RKO (cell line): ENCODE measurements at regions not wholly inside any gene's neighbourhood (a gene's known extent, or its start where the extent isn't known, plus 50 kb on each side); places are given as distances from the start of the nearest gene placed in this dataset.
A peak's percentile ranks its signal among the peaks of the same experiment; 100 is the strongest.
"Not testable (repeated sequence)": the region's sequence is repeated elsewhere in the genome, so short reads cannot be mapped to it uniquely, and the experiment has no call there.

Experiments used
- DNase-seq: peaks from one replicate; pipeline ENCODE4 v3.0.0-alpha.2; 2016; ENCODE audit warnings: low spot score

DNA sequence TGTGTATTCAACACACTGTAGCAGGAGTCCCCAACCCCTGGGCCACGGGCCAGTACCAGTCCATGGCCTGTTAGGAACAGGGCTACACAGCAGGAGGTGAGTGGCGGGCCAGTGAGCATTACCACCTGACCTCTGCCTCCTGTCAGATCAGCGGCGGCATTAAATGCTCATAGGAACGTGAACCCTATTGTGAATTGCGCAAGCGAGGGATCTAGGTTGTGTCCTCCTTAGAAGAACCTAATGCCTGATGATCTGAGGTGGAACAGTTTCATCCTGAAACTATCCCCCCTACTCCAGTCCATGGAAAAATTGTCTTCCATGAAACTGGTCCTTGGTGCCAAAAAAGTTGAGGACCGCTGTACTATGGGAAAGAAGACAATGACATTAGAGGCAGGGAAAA lies 386.9 kb downstream of the PREX1 start:
- no peak for DNase-seq

DNA sequence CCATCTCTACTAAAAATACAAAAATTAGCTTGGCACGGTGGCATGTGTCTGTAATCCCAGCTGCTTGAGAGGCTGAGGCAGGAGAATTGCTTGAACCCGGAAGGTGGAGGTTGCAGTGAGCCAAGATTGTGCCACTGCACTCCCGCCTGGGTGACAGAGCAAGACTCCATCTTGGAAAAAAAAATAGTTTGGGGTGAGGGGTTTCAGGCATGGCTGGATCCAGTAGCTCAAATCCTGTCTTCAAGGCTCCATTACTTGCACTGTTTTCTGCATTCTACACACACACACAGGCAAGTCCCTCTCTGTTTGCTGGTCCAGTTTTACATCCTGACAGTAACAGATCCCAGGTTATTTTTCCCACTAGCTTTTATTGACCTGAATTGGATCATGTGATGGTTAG lies 387.5 kb downstream of the PREX1 start:
- DNase-seq = not testable (repeated sequence)

DNA sequence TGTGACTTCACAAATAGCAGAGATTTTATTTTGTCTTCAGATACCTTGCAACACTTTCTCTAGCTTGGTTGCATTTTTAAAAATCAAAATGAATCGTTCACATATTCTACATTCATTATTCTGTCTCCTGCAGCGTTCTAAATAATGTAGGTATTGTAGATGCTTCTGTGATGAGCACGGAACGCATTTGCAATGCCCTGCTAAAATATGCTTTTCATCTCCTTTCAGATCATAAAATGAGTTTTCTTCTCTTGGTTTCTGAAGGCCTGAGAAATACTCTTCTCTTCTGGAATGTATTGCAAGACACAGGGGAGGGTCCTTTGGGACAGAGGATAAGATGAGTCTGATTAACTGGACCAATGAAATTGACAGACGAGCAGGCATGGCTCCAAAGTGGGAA lies 390.7 kb downstream of the PREX1 start:
- no peak for DNase-seq

DNA sequence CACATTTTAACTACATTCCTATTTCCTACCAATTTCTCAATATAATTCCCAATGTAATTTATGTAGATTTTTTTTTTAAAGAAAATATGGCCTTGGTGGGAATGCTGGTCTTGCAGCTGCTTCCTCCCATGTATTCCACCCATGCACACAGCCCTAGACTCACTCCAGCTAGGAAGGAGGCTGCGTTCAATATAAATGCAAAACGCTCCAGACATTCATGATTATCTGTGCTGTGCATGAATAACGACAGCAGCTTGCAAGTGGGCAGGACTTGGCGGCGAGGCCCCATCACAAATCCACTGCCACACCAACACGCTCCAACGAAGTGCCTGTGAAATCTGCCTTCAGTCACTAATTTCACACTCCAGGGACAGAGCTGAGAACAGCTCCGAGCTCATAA lies 391.2 kb downstream of the PREX1 start:
- not testable (repeated sequence) for DNase-seq

DNA sequence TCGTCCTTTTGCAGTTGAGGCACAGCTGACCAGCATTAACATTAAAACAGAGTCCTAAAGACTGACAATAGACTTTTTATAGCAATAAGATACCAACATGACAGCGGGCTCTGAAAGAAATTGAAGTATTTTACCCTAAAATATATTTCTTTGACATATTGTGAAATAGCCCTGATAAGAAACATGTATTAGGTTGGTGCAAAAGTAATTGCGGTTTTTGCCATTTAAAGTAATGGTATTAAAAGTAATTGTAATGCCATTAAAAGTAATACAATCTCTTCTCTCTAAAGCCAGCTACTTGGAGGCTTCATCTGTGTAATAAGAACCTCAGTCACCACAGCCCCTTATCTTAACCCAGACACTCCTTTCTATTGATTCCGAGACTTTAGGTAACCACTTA lies 394.6 kb downstream of the PREX1 start:
- no peak for DNase-seq

DNA sequence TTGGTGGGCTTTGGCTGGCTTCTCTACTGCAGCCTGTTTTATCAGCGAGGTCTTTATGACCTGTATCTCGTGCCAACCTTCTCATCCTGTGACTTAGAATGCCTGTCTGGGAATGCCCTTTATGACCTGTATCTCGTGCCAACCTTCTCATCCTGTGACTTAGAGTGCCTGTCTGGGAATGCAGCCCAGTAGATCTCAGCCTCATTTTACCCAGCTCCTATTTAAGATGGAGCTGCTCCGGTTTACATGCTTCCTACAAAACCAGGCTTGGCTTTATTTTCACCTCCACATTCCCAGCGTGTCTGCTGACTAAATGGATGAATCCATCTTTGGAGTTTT lies 395.3 kb downstream of the PREX1 start:
- DNase-seq = no peak

DNA sequence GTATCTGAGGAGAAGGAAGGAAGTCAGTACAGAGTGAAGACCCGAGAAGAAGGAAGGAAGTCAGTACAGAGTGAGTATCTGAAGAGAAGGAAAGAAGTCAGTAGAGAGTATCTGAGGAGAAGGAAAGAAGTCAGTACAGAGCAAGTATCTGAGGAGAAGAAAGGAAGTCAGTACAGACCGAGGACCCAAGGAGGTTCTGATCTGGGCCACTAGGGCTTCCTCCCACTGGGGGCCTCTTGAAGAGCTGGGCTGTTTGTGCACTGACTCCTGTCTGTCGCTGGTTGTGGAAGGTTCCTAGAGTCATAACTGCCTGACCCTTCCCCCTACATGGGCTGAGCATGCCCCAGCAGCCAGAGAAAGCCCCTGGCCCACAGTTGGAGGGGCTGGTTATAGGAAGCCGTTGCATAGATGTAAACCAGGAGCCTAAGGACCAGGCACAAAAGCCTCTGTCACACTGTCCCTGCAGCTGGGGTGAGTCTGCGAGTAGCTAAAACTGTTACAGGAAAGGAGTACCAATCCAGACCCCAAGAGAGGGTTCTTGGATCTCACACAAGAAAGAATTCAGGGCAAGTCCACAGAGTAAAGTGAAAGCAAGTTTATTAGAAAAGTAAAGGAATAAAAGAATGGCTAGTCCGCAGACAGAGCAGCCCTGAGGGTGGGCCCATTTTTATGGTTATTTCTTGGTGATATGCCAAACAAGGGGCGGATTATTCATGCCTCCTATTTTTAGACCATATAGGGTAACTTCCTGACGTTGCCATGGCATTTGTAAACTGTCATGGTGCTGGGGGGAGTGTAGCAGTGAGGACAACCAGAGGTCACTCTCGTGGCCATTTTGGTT lies 395.9 kb downstream of the PREX1 start:
- no peak for DNase-seq

DNA sequence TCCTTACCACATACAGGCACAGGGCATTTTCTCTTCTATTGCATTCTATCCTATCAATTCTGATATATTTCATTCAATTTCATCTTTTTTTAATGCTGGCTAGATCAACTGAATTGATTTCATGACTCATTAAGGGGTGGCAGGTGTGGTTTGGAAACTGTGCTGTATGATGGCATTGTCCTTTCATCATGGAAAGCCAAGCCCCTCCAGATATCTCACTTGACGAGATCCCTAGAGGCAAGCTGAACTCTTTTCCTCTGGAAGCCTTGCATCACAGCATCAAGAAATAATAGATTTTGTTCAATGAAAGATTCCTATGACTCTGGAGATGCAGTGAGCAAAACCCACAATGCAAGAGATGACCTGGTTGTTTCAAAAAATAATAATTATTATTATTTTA lies 401.2 kb downstream of the PREX1 start:
- no peak for DNase-seq

DNA sequence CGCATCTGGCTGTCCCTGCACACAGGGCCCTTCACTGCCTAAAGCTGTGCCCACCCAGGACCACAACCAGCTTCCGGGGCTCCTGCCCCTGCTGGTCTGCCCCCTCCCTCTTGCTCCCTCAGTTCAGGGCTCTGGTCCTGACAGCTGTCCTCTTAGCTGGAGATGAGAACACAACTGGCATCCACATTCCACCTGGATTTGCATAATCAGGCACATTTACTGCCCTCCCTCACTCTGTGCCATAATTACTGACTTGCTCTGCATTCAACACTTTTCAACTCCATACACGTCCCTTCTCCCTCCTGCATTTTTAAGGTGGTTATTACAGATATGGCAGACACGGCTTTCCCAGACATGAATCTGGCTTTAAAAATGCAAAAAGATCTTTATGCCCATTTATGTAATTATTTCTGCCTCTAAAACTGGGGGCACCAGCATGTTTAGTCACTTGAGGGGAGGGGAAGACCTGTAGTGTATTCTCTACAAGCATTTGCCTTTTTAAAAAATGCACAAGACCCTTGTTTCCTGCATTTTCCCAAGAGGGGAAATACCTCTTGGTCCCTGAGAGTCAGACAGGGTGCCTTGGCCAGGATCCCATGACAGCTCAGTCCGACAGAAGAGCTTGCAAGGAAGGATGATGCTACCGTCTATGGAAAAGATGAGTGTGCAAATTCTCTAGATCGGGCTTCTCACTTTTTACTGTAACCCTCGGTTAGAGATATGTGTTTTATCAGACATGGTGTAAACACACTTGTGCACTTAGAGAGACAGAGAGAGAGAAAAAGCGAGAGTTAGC lies 401.8 kb downstream of the PREX1 start:
- DNase-seq = peak; percentile 9

DNA sequence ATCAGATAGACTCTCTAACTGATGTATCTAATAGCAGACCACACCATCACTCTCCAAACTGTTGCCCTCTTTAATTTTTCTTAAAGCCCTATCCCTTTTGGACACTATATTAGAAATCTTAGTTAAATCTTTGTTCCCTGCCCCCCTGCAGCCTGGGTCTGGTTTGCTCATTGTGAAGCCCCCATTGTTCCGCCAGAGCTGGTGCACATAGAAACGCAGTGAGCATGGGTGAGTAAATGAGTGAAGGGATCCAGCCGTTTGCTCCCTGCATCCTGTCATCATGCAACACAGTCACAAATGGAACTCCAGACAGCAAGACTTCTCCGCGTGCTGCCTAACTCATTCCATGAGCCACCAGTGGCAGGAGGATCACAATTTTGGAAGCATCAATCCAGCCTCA lies 402.5 kb downstream of the PREX1 start:
- DNase-seq = no peak

DNA sequence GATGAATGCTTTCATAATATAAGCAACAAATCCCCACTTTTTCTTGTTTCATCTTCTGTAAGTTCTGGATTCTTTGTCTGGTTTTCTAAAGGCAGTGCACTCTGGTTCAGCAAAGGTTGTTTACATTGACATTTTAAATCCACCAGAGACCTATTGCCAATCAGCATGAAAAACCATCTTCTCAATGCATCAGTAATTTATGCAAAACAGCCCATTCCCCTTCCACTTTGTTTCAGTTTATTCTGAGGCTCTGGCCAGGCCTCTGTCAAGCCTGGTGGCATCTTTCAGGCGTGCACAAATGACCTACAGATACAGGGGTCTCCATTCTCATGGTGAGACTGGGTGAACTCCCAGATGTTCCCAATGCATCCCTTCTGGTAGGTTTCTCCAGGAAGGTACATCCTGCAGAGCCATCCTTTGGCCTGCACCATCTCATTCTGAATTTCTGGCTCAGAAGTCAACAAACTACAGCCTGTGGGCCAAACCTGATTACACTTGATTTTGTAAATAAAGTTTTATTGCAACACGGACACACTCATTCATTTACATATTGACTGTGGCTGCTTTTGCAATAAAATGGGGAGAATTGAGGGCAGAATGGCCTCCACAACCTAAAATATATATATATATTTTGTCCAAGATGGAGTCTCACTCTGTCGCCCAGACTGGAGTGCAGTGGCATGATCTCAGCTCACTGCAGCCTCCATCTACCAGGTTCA lies 405.4 kb downstream of the PREX1 start:
- DNase-seq = no peak

DNA sequence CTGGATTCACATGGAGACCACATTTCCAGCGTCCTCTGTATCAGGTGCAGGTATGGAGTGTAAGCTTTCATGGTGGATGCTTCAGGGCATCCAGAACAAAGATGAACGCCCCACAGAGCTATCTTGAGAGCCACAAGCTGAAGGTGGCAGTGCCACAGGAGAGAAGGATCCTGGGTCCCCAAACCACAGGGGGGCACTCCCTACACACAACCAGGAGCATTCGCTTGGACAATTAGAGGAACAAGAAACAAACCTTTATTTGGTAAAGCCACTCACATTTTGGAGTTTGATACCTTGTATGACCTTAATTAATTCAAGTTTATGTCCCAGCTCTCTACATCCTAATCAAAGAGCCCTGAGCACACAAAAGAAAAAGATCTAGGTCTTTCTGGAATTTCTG lies 406.3 kb downstream of the PREX1 start:
- no peak for DNase-seq

DNA sequence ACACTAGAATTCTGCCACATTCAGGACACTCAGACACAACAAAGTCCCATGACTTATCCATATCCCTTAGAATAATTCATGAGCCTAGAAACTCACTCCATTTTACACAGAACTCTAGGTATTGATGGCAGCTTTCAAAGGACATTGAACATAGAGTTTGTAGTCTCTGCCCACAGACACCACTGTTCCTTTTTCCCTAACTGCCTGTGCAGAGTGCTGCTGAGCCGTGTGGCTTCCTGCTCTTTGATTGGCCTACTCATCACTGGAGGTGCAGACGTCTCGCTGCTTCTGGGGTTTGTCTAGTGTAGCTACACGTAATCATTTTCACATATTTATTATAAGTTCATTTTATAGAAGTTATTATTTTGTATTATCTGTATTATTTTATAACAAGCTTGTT lies 407.6 kb downstream of the PREX1 start:
- no peak for DNase-seq

DNA sequence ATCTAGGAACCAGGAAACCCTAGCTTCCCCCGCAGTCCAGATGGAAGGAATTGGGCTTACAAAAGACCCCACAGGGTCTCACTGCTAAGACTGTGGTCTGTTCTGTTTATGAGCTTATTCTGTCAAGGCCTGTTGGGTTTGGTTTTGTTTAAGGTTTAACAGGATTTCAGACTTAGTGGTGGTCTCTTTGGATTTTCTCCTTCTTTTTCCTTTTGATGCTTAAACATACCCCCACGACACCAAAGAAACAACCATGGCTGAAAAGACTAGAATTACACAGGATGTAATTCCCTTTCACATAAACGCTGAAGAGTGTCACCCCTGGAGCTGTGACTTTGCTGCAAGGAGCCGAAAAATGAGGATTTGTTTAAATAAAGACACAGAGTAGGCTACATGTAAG lies 408.6 kb downstream of the PREX1 start:
- DNase-seq = no peak

DNA sequence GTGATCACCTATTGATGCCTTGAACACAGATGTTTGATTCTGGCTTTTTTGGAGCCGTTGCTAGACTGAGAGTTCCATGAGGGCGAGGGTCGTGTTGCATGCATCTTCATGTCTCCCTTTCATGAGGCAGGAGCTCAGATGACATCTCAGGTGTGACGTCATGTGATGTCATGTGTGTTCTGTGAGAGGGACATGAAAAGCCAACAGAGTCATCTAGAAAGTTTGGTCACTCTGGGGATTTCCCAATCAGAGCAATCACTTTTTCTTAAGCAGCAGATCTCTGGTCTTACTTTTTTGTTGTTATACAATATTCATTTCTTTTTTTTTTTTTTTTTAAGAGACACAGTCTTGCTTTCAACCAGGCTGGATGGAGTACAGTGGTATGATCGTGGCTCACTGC lies 411.8 kb downstream of the PREX1 start:
- DNase-seq = no peak

DNA sequence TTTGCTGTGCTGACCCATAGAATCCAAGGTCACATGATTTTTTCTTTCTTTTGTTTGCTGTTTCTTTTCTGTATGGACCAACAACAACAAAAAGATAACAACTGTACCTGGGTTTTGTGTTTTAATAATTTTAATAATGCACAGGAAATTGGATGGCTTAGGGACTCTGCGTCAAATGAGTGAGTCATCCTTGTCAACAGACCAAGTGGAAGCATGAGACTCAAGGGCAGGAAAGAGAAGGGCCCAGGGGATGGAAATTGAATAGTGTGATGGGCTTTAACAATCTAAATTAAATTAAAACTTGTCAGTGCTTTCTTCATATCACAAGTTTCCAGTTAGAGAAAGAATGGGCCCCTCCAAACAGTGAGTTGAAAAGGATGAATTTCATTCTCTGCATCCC lies 413.0 kb downstream of the PREX1 start:
- DNase-seq = peak; percentile 9

DNA sequence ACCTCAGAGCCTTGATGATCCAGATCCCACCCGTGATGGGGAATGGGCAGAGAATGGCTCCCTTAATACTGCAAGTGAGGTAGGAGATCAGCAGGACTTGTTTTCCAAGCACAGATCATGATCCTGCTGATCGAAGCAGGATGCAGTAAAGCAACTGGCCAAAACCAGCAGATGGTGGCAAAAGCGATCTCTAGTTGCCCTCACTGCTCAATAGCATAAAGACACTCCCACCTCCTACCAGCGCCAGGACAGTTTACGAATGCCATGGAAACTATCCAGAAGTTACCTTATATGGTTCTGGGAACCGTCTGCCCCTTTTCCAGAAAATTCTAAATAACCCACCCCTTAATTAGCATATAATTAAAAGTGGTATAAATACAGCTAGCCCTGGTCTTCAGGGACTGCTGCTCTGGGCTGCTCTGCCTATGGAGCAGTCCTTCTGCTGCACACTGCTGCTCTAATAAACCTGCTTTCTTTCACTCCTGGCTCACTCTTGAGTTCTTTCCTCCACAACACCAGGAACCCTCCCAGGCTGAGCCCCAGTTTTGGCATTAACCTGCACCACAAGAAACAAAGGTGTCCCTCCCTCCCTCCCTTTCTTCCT lies 415.8 kb downstream of the PREX1 start:
- no peak for DNase-seq

DNA sequence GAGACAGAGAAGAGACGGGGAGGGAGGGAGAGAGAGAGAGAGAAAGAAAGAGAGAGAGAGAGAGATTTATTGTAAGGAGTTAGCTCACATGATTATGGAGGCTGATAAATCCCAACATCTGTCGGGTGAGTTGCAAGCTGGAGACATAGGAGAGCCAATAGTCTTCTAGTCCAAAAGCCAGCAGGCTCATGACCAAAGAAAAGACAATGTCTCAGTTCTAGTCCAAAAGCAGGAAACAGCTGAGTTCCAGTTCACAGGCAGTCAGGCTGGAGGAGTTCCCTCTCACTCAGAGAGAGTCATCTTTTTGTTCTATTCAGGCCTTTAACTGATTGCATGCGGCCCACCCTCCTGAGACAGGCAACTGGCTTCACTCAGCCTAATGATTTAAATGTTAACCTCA lies 416.6 kb downstream of the PREX1 start:
- DNase-seq = no peak

DNA sequence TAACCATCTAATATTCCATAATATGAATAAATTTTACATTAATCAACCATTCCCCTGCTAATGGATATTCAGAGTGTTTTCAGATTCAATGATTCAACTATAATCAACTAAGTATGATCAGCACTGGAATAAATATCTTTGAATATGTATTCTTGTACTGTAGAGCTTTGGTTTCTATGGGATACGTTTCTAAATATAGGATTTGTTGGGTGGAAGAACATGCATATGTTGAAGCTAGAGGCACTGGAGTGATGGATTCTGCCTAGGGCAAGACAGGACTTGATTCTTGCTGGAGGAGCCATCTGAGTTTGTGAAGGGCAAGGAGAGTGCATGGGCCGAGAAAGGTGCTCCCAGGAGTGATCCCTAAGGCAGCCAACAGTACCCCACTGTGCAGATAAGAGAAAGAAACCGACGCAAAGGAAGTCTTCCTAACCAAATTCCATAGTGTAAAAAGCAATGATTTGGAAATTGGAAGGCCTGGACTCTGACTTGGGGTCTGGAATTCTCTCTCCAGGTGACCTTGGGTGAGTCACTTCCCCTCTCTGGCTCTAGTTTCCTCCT lies 418.7 kb downstream of the PREX1 start:
- no peak for DNase-seq

DNA sequence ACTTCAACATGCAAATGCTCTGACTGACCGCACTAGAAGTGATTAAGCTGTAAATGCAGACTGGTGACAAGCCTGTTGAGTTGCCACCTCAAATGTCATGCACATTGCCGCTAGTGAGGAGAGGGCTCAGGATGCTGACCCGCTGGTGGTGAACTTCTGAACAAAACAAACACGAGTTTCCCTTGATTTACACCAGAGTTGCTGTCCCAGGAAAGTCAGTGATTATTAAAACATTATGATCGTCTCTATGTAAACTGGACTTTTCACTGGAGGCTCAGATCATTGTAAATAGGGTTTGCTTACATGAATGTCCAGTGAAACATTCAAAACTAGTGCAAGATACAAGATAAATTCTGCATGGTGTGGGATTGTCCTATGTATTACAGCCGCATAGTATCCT lies 420.1 kb downstream of the PREX1 start:
- DNase-seq = no peak

DNA sequence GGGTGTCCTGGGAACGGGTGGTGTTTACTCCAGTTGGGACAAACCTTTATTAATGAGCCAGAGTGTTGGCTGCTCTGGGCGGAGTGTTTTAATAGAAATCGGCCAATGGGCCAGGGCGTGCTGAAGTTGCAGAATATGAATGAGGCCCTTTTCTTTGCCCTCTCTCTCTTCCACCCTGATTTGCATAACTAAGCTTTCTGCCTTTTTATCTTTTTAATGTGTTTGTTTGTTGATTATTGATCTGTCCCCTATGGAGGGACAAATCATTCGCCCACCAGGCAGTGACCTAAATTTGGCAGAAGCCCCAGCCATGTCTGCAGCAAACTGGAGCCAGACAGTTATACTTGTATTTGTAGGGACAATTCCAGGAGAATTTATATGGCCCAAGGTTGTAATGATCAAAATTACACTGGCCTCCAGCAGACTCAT lies 420.9 kb downstream of the PREX1 start:
- no peak for DNase-seq

DNA sequence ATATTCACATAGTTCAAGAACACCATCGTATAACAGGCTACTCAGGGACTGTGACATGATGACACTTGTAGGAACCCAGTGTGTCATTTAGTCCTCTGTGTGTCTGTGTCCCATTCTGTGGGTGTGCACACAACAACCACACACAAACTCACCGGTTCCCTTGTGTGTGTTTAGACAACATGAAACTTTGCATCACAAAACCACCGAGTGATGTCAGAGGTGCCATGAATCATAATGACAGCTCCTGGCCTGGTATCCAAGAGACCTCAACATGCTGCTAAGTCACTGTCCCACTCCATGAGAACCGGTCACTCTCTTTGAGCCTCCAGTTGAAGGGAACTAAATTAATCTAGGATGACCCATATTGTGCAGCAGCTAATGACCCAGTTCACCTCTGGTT lies 421.3 kb downstream of the PREX1 start:
- DNase-seq = no peak
